SH-SY5Y (cell line): ENCODE measurements at regions not wholly inside any gene's neighbourhood (a gene's known extent, or its start where the extent isn't known, plus 50 kb on each side); places are given as distances from the start of the nearest gene placed in this dataset.

Source experiments
- GATA2 ChIP-seq: IDR thresholded peaks from 2 replicates; pipeline ENCODE4 v1.6.1; 2011; ENCODE audit warnings: mild to moderate bottlenecking, low read depth, low read length
- GATA3 ChIP-seq: IDR thresholded peaks from 2 replicates; pipeline ENCODE4 v1.6.1; 2011; ENCODE audit warnings: low read depth, mild to moderate bottlenecking, low read length, moderate library complexity

DNA sequence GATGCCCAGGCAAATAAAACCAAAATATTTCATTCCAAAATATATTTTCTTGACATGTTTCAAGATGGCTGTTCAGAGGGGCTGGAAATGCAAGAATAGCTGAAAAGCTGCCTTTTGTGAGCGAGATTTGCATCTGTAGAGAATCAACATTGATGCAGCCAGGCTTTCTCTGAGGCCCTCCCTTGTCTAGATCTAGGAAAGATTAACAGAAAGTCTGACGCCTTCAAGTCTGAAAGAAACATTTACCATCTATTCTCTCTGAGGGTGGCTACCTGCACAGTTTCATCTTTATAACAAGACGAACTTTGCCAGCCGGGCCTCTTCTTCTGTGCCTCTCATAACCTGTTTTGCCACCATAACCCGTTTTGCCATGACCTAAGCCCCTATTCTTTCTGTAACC lies 170.2 kb downstream of the AKR1D1 start:
- TF ChIP-seq GATA2 (peak; percentile 54; the same call in 1 of the 2 replicates), GATA3 (no peak)
